Loucy (cell line): ENCODE measurements at regions not wholly inside any gene's neighbourhood (a gene's known extent, or its start where the extent isn't known, plus 50 kb on each side); places are given as distances from the start of the nearest gene placed in this dataset.

ENCODE experiments used
- H2AFZ ChIP-seq: fragments of 200-600 bp; sonication (generic); 2 replicates; pipeline ENCODE4 v1.6.0; 2016; ENCODE audit warnings: antibody characterized with exemption, mild to moderate bottlenecking, low read length, moderate library complexity
- H3F3A ChIP-seq: fragments of 200-600 bp; 2 replicates; pipeline ENCODE4 v1.6.0; 2016; ENCODE audit warnings: antibody characterized with exemption, low read depth, mild to moderate bottlenecking
- H3K27me3 ChIP-seq: fragments of 200-600 bp; sonication (generic); 2 replicates; pipeline ENCODE4 v1.6.1; 2014; ENCODE audit warnings: low read length, mild to moderate bottlenecking; ENCODE audit not compliant: insufficient read depth, poor library complexity, severe bottlenecking
- H3K36me3 ChIP-seq: fragments of 200-600 bp; sonication (generic); 2 replicates; pipeline ENCODE4 v1.6.1; 2016; ENCODE audit warnings: low read length; ENCODE audit not compliant: insufficient read depth
- H3K4me1 ChIP-seq: fragments of 200-600 bp; sonication (generic); 2 replicates; pipeline ENCODE4 v1.5.1; 2014; ENCODE audit warnings: low read length, mild to moderate bottlenecking; ENCODE audit not compliant: insufficient read depth, poor library complexity, severe bottlenecking
- H3K4me2 ChIP-seq: fragments of 200-600 bp; sonication (generic); 2 replicates; pipeline ENCODE4 v1.6.0; 2014; ENCODE audit warnings: antibody characterized with exemption, low read length, low read depth, mild to moderate bottlenecking; ENCODE audit not compliant: poor library complexity, severe bottlenecking
- H3K4me3 ChIP-seq: fragments of 200-600 bp; sonication (generic); 2 replicates; pipeline ENCODE4 v1.5.1; 2014; ENCODE audit warnings: low read length, mild to moderate bottlenecking, mixed read lengths; ENCODE audit not compliant: poor library complexity, severe bottlenecking
- H3K79me2 ChIP-seq: fragments of 200-600 bp; sonication (generic); 2 replicates; pipeline ENCODE4 v1.6.1; 2014; ENCODE audit warnings: low read length; ENCODE audit not compliant: insufficient read depth
- H3K9ac ChIP-seq: fragments of 200-600 bp; sonication (generic); 2 replicates; pipeline ENCODE4 v1.6.0; 2014; ENCODE audit warnings: mild to moderate bottlenecking, low read depth, low read length, moderate library complexity; ENCODE audit not compliant: poor library complexity, severe bottlenecking
- H3K9me2 ChIP-seq: fragments of 200-600 bp; sonication (generic); replicated peaks from 2 replicates; pipeline ENCODE4 v1.6.1; 2016; ENCODE audit warnings: low read depth, low read length, mixed read lengths
- H3K9me3 ChIP-seq: fragments of 200-600 bp; sonication (generic); 2 replicates; pipeline ENCODE4 v1.6.1; 2014; ENCODE audit warnings: mild to moderate bottlenecking, antibody characterized with exemption, low read length, low read depth; ENCODE audit not compliant: insufficient read depth
- H4K20me1 ChIP-seq: fragments of 200-600 bp; sonication (generic); 2 replicates; pipeline ENCODE4 v1.6.0; 2014; ENCODE audit warnings: antibody characterized with exemption, low read length, mild to moderate bottlenecking; ENCODE audit not compliant: insufficient read depth, poor library complexity, severe bottlenecking
- CTCF ChIP-seq: fragments of 200-600 bp; sonication (generic); conservative IDR thresholded peaks from 2 replicates; pipeline ENCODE4 v1.5.1; 2014; ENCODE audit warnings: mild to moderate bottlenecking, antibody characterized with exemption, low read length
- EZH2phosphoT487 ChIP-seq: fragments of 200-600 bp; IDR thresholded peaks from 2 replicates; pipeline ENCODE4 v1.6.1; 2018; ENCODE audit warnings: antibody characterized with exemption, mild to moderate bottlenecking, moderate library complexity, borderline replicate concordance

DNA sequence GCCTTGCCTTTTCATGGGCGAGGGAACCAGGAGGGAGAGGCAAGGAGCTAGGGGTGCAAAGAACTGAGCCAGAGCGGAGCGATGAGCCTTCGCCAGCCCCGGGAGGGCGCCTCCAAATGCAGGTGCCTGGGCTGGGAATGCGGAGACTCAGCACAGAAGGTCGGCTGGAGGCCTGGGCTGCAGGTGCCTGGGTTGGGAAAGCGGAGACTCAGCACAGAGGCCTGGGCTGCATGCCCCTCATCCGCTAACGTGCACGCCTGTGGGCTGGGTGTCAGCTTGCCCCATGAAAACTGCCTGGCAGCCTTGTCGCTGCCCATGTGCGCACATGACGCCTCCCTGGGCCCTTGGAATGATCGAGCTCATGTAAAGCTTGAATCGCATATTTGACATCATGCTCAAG, 51.8 kb downstream of the POM121L12 start:
- H3K4me1 ChIP-seq: no peaks in the 10 kb centered on the region
- no peaks in the 10 kb centered on the region for H4K20me1 ChIP-seq
- H3K9me3 ChIP-seq: no peaks in the 10 kb centered on the region
- no peaks in the 10 kb centered on the region for H3K27me3 ChIP-seq
- no peak overlapping the region for H3K9ac ChIP-seq
- H3K4me2 ChIP-seq: no peak overlapping the region
- H3K36me3 ChIP-seq: no peaks in the 10 kb centered on the region
- H3F3A ChIP-seq: no peaks in the 10 kb centered on the region
- TF ChIP-seq CTCF (no peak), EZH2phosphoT487 (no peak)
- H3K4me3 ChIP-seq: no peak overlapping the region
- H3K79me2 ChIP-seq: no peaks in the 10 kb centered on the region
- H3K9me2 ChIP-seq: no peaks in the 10 kb centered on the region
- H2AFZ ChIP-seq: no peak overlapping the region

GRCh38 chr7:53094191-53094590, 58.8 kb downstream of the POM121L12 start:
- Histone ChIP-seq H3K79me2 (no peaks in the 10 kb centered on the region), H3K4me1 (no peaks in the 10 kb centered on the region), H3F3A (no peaks in the 10 kb centered on the region), H3K9me2 (no peaks in the 10 kb centered on the region), H2AFZ (no peak overlapping the region), H4K20me1 (no peaks in the 10 kb centered on the region), H3K4me3 (no peak overlapping the region), H3K27me3 (no peaks in the 10 kb centered on the region), H3K36me3 (no peaks in the 10 kb centered on the region), H3K9ac (no peak overlapping the region), H3K4me2 (no peak overlapping the region), H3K9me3 (no peaks in the 10 kb centered on the region)
- TF ChIP-seq CTCF (no peak), EZH2phosphoT487 (no peak)

DNA sequence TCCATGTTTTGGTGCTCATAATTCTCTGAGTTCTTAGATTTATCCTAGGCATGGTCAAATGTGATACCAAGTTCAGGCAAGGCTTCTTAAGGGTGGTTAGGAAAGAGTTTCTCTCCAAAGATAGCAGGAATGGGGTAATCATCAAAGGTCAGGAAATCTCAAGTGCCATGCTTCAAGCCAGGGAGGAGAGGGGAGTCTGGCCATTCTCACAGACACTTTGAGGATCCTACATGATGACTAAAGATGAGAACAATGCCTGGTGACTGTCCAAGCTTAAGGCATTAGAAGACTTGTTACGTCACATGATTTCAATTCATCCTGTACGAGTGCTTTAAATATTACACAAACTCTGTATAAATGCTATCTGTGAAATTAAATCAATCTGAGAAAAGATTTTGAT, 59.4 kb downstream of the POM121L12 start:
- TF ChIP-seq CTCF (no peak), EZH2phosphoT487 (no peak)
- H3F3A ChIP-seq: no peaks in the 10 kb centered on the region
- H3K27me3 ChIP-seq: no peaks in the 10 kb centered on the region
- H3K36me3 ChIP-seq: no peaks in the 10 kb centered on the region
- H3K9me2 ChIP-seq: no peaks in the 10 kb centered on the region
- H3K4me3 ChIP-seq: no peak overlapping the region
- no peaks in the 10 kb centered on the region for H3K9me3 ChIP-seq
- H2AFZ ChIP-seq: no peak overlapping the region
- H3K4me1 ChIP-seq: no peaks in the 10 kb centered on the region
- H3K9ac ChIP-seq: no peak overlapping the region
- H3K79me2 ChIP-seq: no peaks in the 10 kb centered on the region
- no peak overlapping the region for H3K4me2 ChIP-seq
- no peaks in the 10 kb centered on the region for H4K20me1 ChIP-seq
